HFF-Myc (cell line): ENCODE measurements at regions not wholly inside any gene's neighbourhood (a gene's known extent, or its start where the extent isn't known, plus 50 kb on each side); places are given as distances from the start of the nearest gene placed in this dataset.

Experiments
- DNase-seq: peaks from one replicate; pipeline ENCODE4 v3.0.0-alpha.2; 2011; ENCODE audit warnings: low read depth; ENCODE audit errors: extremely low read depth
- H3K4me3 ChIP-seq: replicated peaks from 2 replicates; pipeline ENCODE4 v1.5.1; 2011; ENCODE audit warnings: low read depth, mild to moderate bottlenecking, control low read depth, low read length
- TF ChIP-seq, protein P1 (sequence below): IDR thresholded peaks from 2 replicates; pipeline ENCODE4 v1.5.1; 2012; ENCODE audit warnings: mild to moderate bottlenecking, low read depth, low read length, control low read depth; ENCODE audit errors: missing control alignments

- no peak for DNase-seq
- H3K4me3 ChIP-seq = no peak overlapping the region
- TF ChIP-seq, protein P1, sequence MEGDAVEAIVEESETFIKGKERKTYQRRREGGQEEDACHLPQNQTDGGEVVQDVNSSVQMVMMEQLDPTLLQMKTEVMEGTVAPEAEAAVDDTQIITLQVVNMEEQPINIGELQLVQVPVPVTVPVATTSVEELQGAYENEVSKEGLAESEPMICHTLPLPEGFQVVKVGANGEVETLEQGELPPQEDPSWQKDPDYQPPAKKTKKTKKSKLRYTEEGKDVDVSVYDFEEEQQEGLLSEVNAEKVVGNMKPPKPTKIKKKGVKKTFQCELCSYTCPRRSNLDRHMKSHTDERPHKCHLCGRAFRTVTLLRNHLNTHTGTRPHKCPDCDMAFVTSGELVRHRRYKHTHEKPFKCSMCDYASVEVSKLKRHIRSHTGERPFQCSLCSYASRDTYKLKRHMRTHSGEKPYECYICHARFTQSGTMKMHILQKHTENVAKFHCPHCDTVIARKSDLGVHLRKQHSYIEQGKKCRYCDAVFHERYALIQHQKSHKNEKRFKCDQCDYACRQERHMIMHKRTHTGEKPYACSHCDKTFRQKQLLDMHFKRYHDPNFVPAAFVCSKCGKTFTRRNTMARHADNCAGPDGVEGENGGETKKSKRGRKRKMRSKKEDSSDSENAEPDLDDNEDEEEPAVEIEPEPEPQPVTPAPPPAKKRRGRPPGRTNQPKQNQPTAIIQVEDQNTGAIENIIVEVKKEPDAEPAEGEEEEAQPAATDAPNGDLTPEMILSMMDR = no peak
Observed at GRCh38 chrX:15931362-15931761, 76.7 kb upstream of the AP1S2 start.

DNA sequence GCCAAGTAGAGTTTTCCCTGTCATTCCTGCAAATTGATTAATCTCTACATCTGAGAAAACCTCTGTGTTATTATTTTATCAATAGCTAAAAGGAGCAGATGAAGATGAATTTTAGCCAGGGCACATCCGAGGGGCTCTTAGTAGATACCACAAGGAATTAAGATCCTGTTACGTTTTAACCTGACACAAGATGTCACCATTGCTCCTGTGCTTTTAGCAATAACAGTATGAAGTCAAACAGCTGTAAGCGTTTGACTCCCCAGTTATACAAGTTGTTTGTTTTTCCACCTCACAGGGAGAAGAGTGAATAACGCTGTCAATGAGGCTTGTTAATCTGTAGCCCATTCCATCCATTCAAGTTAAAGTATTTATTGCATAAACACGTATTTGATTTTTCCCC, 76.0 kb upstream of the AP1S2 start:
- no peak for DNase-seq
- no peak overlapping the region for H3K4me3 ChIP-seq
- TF ChIP-seq, protein P1 = peak; percentile 18

- TF ChIP-seq, protein P1 = no peak
- no peak overlapping the region for H3K4me3 ChIP-seq
- no peak for DNase-seq
Observed at GRCh38 chrX:15929194-15929593, 74.6 kb upstream of the AP1S2 start.

DNA sequence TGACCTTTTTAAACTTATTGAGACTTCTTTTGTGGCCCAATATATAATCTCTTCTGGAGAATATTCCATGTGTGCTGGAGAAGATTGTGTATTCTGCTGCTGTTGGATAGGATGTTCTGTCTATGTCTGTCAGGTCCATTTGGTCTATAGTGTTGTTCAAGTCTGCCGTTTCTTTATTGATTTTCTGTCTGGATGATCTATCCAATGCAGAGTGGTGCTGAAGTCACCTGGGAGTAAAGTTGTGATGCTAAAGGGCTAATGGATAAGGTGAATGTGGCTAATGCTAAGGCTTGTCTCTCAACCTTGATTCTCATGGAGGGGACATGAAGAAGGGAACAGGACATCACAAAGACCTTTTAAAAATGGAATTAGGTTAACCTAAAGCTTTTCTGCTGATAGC, 72.0 kb upstream of the AP1S2 start:
- TF ChIP-seq, protein P1 = no peak
- no peak overlapping the region for H3K4me3 ChIP-seq
- DNase-seq = no peak

DNA sequence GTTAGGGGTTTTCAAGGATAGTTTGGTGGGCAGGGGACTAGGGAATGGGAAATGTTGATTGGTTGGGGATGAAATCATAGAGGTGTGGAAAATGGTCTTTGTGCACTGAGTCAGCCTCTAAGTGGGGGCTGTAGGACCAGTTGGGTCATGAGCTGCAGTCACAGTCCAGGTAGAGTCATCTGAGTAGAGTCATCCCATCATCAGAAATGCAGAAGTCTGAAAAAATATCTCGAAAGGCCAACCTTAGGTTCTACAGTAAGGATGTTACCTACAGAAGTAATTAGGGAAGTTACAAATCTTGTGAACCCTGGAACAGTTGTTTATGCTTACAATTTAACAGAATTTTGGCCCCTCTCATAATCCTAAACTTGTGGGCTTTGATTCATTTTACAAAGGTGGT, 63.4 kb upstream of the AP1S2 start:
- DNase-seq = no peak
- TF ChIP-seq, protein P1 = no peak
- H3K4me3 ChIP-seq = no peak overlapping the region

- no peak for DNase-seq
Observed at GRCh38 chrX:15916704-15917084, 62.1 kb upstream of the AP1S2 start.

DNA sequence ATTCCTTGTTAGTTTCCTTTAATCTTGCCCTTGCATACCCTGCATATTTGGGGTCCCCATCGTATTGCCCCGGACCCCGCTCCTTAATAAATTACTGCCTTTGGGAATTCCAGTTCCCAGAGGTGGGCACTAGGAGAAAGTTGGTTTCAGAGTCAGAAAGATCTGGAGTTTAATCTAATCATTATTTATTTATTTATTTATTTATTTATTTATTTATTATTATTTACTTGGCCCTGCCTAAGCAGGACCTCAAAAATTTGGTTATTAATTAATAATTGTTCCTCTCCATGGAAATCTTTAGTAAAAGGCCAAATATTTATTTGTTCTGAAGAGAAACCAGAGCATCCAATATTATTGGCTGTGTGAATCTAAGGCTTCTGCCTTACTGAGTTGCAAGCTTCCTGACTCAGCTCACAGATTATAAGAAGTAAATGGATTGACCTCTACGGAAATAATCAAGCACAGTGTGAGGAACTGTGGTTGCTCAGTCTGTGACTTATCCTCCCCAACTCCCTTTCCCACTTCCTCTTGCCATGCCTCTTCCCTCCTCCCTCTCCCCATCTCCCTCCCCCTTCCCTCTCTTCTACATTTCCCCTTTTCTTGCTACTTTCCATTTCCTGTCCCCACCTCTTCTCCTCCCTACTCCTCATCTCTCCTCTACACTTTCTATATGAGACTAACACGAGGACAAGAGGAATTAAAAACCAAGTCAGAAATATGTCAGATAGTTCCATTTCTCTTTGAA, 61.5 kb upstream of the AP1S2 start:
- H3K4me3 ChIP-seq = no peak overlapping the region
- TF ChIP-seq, protein P1 = no peak
- DNase-seq = no peak

More at GRCh38 chrX:15916704-15917084, 62.1 kb upstream of the AP1S2 start:
- H3K4me3 ChIP-seq = no peak overlapping the region
- TF ChIP-seq, protein P1 = no peak
